OCI-LY1 (cell line): ENCODE measurements at regions not wholly inside any gene's neighbourhood (a gene's known extent, or its start where the extent isn't known, plus 50 kb on each side); places are given as distances from the start of the nearest gene placed in this dataset.

Experiments used
- H2AFZ ChIP-seq: fragments of 200-600 bp; sonication (generic), shearing (Covaris generic); 2 replicates; pipeline ENCODE4 v1.6.0; 2014; ENCODE audit warnings: antibody characterized with exemption, mild to moderate bottlenecking, low read length
- H3F3A ChIP-seq: fragments of 200-600 bp; sonication (generic), shearing (Covaris generic); 2 replicates; pipeline ENCODE4 v1.6.0; 2014; ENCODE audit warnings: mild to moderate bottlenecking, antibody characterized with exemption, low read length, moderate library complexity; ENCODE audit not compliant: insufficient read depth
- H3K27ac ChIP-seq: fragments of 200-600 bp; sonication (generic); 2 replicates; pipeline ENCODE4 v1.5.1; 2014; ENCODE audit warnings: low read length, mixed run types, mild to moderate bottlenecking, low read depth; ENCODE audit not compliant: poor library complexity, severe bottlenecking
- H3K27me3 ChIP-seq: fragments of 200-600 bp; sonication (generic); 2 replicates; pipeline ENCODE4 v1.6.0; 2014; ENCODE audit warnings: antibody characterized with exemption, mild to moderate bottlenecking, low read length, moderate library complexity; ENCODE audit not compliant: insufficient read depth
- H3K36me3 ChIP-seq: fragments of 200-600 bp; sonication (generic); 2 replicates; pipeline ENCODE4 v1.6.1; 2014; ENCODE audit warnings: mild to moderate bottlenecking, antibody characterized with exemption, low read length, moderate library complexity, mixed read lengths; ENCODE audit not compliant: insufficient read depth
- H3K4me1 ChIP-seq: fragments of 200-600 bp; sonication (generic); 2 replicates; pipeline ENCODE4 v1.5.1; 2014; ENCODE audit warnings: mild to moderate bottlenecking, low read length, moderate library complexity; ENCODE audit not compliant: insufficient read depth, severe bottlenecking
- H3K4me2 ChIP-seq: fragments of 200-600 bp; sonication (generic), shearing (Covaris generic); 2 replicates; pipeline ENCODE4 v1.6.1; 2014; ENCODE audit warnings: low read length
- H3K4me3 ChIP-seq: fragments of 200-600 bp; sonication (generic); 2 replicates; pipeline ENCODE4 v1.5.1; 2014; ENCODE audit warnings: low read length, low read depth, mild to moderate bottlenecking, mixed read lengths; ENCODE audit not compliant: poor library complexity, severe bottlenecking
- H3K79me2 ChIP-seq: fragments of 200-600 bp; shearing (Covaris generic); 2 replicates; pipeline ENCODE4 v1.6.1; 2016; ENCODE audit warnings: mixed run types, low read length, mixed read lengths; ENCODE audit not compliant: insufficient read depth
- H3K9ac ChIP-seq: fragments of 200-600 bp; sonication (generic), shearing (Covaris generic); 2 replicates; pipeline ENCODE4 v1.6.1; 2014; ENCODE audit warnings: mild to moderate bottlenecking, low read length, mixed read lengths
- H3K9me2 ChIP-seq: fragments of 200-600 bp; sonication (generic), shearing (Covaris generic); 2 replicates; pipeline ENCODE4 v1.6.1; 2014; ENCODE audit warnings: low read depth, mild to moderate bottlenecking, low read length, mixed read lengths
- H3K9me3 ChIP-seq: fragments of 200-600 bp; shearing (Covaris generic); 2 replicates; pipeline ENCODE4 v1.6.1; 2014; ENCODE audit warnings: low read length, mixed read lengths
- H4K20me1 ChIP-seq: fragments of 200-600 bp; sonication (generic), shearing (Covaris generic); 2 replicates; pipeline ENCODE4 v1.6.0; 2016; ENCODE audit warnings: mild to moderate bottlenecking, low read length; ENCODE audit not compliant: insufficient read depth
- EZH2 ChIP-seq: fragments of 200-600 bp; sonication (generic), shearing (Covaris generic); IDR thresholded peaks from 2 replicates; pipeline ENCODE4 v1.8.0; 2017; ENCODE audit warnings: borderline replicate concordance, mixed run types, mild to moderate bottlenecking, antibody characterized with exemption, low read length, moderate library complexity, mixed read lengths
- TF ChIP-seq, protein P1 (sequence below): fragments of 200-600 bp; sonication (generic), shearing (Covaris generic); IDR thresholded peaks from 2 replicates; pipeline ENCODE4 v1.5.1; 2017; ENCODE audit warnings: mild to moderate bottlenecking, antibody characterized with exemption, low read length, moderate library complexity, mixed read lengths

DNA sequence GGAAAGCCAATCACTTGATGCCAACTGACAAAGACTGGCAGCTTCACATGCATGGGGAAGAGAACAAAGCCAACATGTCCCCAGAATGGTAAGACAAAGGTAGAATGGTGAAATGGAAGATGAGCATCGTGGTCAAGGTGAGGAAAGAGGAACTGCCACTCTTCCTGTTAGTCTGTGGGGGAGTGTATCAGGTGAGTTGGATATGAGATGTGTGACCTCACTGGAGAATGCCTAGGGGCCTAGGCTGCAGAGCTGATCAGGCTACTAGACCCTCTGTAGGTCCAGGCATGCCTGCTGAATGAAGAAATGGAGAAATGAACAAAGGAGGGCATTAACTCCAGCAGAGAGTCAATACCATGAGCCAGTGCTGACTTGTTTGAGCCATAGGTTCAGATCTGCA lies 112.4 kb upstream of the SLC1A3 start:
- H3K9me3 ChIP-seq: no peaks in the 10 kb centered on the region
- H3K36me3 ChIP-seq: no peaks in the 10 kb centered on the region
- no peaks in the 10 kb centered on the region for H3K9me2 ChIP-seq
- H3K27me3 ChIP-seq: no peaks in the 10 kb centered on the region
- H3K4me3 ChIP-seq: no peak overlapping the region
- H3K27ac ChIP-seq: no peak overlapping the region
- no peaks in the 10 kb centered on the region for H4K20me1 ChIP-seq
- no peaks in the 10 kb centered on the region for H3K4me1 ChIP-seq
- TF ChIP-seq EZH2: no peak
- TF ChIP-seq, protein P1, sequence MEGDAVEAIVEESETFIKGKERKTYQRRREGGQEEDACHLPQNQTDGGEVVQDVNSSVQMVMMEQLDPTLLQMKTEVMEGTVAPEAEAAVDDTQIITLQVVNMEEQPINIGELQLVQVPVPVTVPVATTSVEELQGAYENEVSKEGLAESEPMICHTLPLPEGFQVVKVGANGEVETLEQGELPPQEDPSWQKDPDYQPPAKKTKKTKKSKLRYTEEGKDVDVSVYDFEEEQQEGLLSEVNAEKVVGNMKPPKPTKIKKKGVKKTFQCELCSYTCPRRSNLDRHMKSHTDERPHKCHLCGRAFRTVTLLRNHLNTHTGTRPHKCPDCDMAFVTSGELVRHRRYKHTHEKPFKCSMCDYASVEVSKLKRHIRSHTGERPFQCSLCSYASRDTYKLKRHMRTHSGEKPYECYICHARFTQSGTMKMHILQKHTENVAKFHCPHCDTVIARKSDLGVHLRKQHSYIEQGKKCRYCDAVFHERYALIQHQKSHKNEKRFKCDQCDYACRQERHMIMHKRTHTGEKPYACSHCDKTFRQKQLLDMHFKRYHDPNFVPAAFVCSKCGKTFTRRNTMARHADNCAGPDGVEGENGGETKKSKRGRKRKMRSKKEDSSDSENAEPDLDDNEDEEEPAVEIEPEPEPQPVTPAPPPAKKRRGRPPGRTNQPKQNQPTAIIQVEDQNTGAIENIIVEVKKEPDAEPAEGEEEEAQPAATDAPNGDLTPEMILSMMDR: no peak
- H2AFZ ChIP-seq: no peak overlapping the region
- no peak overlapping the region for H3K4me2 ChIP-seq
- H3K79me2 ChIP-seq: no peaks in the 10 kb centered on the region
- no peak overlapping the region for H3K9ac ChIP-seq
- no peaks in the 10 kb centered on the region for H3F3A ChIP-seq

DNA sequence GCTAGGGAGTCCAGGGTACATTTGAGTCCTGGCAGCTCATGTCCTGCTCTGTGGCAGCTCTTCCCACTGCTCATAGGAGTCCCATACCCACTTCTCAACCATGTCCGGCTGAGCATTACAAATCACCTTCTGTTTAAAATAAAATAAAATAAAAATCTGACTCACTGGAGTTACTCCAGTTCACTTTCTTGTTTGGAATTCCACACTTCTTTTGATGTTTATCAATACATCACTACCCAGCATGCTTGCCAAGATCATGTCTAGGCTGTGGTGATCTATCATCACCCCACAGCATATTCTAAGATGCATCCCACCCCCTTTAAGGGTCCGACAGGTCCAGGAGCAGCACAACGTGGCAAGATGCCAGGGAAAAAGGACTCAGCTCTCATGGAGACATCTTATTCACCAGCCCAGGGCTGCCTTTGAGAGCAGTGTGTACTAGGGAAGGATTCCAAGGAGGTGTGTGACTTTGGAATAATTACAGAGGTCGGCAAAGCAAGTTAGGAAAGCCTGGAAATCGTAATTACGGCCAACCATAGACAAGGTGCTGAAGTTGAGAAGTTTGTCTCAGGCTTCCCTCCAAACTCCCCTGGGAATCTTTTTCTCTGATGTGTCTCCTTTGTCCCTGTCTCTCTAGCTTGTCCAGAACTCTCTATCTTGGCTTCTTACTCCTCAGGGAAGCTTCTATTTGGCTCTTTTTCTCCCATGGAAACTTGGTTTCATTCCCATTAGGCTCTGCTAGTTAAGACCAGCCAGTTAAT lies 111.4 kb upstream of the SLC1A3 start:
- Histone ChIP-seq H3K36me3 (no peaks in the 10 kb centered on the region), H3K4me1 (no peaks in the 10 kb centered on the region), H3K9me2 (no peaks in the 10 kb centered on the region), H3K27me3 (no peaks in the 10 kb centered on the region), H3K79me2 (no peaks in the 10 kb centered on the region), H4K20me1 (no peaks in the 10 kb centered on the region), H2AFZ (no peak overlapping the region), H3K4me2 (no peak overlapping the region), H3K4me3 (no peak overlapping the region), H3K9me3 (no peaks in the 10 kb centered on the region), H3K9ac (no peak overlapping the region), H3F3A (no peaks in the 10 kb centered on the region), H3K27ac (no peak overlapping the region)
- TF ChIP-seq, protein P1: no peak
- TF ChIP-seq EZH2: no peak

DNA sequence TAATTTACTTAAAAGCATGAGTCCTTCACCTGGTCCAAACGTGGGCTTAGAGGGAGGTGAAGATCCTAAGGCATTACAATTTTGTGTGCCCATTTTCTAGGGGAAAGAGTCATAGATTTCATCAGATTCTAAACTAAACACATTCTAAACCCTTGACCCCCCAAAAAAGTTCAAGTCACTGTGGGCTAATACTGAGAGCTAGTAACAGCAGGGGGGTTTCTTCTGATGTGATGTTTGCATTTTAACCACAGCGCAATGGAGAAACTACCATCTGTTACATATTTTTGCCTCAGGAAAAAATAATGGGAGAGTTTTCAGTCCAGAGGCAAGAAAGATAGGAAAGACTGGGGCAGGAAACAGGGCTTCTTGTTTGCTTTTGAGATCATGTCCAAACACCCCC lies 110.8 kb upstream of the SLC1A3 start:
- Histone ChIP-seq H3K27ac (no peak overlapping the region), H3K79me2 (no peaks in the 10 kb centered on the region), H3F3A (no peaks in the 10 kb centered on the region), H3K4me2 (no peak overlapping the region), H3K36me3 (no peaks in the 10 kb centered on the region), H3K4me3 (no peak overlapping the region), H4K20me1 (no peaks in the 10 kb centered on the region), H3K9me3 (no peaks in the 10 kb centered on the region), H3K4me1 (no peaks in the 10 kb centered on the region), H3K9me2 (no peaks in the 10 kb centered on the region), H3K27me3 (no peaks in the 10 kb centered on the region), H2AFZ (no peak overlapping the region), H3K9ac (no peak overlapping the region)
- TF ChIP-seq EZH2: no peak
- TF ChIP-seq, protein P1: no peak
